NCI-H1092 treated with DMSO at 0.1 percent for 48 hours (cell line): ENCODE measurements at regions not wholly inside any gene's neighbourhood (a gene's known extent, or its start where the extent isn't known, plus 50 kb on each side); places are given as distances from the start of the nearest gene placed in this dataset.

Experiments used
- DNase-seq: peaks from one replicate; lab custom pipeline; 2025; lab: John Stamatoyannopoulos, UW

DNA sequence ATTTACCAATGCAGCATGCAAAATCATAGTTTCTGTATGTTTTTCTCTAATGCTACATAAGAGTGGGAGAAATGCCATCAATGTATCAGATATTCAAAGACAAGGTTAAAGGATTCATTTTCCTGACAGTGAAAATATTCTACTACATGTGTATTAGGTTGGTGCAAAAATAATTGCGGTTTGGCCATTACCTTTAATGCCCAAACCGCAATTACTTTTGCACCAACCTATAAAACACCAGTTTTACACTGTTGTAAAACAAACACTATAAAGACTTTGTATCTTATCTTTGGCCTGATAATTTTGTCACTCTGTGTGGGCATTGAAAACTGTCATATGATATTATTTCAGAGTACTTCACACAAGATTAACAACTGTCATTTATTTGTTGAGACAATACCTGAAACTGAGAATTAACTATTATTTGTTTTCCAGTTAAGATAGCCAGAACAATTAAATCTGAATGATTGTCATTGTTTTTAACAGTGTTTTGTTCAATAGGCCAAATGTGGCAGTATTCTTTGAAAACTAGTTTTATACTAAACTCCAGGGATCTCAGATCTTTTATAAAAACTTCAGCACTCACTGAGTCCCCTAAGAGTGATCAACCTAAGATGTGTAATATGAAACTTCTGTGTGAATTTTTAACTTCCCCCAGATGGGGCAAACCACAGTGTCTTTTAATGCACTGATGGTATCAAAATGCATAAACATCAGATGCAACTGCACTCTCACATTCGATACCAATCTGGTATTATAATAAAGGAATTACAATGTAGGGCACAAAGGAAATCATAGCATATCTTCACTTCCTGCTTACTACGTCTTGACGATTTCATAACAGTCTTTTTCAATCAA lies 53.8 kb upstream of the FBN2 start:
- DNase-seq: no peak

DNA sequence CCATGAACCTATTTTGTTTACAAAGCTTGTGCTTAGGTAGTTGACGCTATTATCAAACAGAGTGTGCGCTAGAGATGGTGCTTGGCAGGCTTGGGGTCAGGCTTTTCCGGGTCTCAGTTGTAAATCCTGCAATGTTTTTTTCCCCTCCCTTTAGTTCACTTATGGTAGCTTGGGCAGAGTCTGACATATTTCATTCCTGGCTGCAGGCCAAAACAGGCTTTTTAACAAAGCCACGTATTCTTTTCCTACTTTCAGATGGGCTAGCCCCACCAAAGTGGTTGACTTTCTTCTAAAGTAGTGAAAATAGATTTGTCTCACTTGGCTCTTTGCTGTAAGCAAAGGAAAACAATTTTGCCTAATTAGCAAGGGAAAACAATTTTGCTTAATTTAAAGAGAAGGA lies 58.0 kb upstream of the FBN2 start:
- DNase-seq: no peak

DNA sequence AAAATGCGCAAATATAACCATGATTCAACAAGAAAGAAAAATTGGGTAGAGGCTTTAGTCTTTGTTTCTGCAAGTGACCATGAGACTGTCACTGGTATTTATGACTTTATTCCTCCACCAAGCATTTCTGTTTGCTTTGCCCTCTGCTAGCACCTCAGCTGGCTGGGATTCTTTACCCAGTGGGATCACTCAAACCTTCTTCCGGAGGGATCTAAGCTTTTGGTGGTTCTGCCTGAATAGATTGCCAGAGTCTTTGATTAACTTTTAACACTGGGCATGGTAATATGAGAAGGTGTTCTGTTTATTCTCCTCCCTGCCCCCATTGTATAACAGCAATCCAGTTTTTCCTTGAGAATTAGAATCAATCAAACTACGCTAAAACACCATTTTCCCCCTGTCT lies 59.1 kb upstream of the FBN2 start:
- no peak for DNase-seq

DNA sequence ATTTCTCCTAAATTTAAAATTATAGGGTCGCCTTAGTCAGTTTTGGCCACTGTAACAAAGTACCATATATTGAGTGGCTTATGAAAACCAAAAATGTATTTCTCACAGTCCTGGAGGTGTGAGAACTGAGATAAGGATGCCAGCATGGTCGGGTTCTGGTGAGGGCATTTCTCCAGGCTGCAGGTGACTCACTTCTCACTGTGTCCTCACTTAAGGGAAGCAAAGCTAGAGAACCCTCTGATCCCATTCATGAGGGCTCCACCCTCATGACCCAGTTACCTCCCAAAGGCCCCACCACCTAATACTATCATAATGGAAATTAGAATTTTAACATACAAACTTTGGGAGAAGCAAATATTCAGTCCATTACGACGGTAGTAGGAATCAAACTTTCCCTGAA lies 75.1 kb upstream of the FBN2 start:
- DNase-seq: no peak

DNA sequence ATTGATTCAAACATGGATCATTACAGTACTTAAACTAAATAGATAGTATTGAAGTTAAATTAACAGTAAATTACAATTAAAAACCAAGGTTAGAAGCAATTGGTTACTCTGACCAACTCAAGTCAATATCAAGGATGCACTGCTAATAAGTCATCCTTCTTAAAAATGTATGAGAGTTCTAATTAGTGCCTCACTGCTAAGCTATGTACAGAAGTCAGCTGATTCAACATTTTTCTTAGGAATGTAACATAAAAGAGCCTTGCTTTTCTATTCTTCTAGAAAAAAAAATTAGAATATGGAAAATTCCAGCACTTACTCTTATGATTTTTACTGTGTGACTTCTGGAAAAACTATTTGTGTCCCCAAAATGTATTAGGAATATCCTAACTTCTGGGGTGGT lies 75.7 kb upstream of the FBN2 start:
- no peak for DNase-seq

DNA sequence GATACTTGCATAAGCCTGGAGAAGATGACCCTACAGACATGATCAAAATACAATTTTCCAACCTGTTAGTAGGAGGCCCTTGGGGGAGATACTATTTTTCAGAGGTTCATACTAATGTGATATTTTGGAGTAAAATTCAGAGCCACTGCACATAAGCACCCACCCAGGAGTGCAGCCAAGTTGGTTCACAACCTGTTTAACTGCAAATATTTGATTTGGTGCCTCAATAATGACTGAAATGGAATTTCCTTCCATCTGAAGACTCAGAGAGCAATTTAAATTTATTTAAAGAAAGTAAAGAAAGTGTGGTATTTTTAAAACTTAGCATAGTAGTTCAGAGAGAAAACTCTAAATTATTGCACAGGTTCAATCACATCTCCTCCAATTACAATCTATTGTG lies 77.5 kb upstream of the FBN2 start:
- no peak for DNase-seq

DNA sequence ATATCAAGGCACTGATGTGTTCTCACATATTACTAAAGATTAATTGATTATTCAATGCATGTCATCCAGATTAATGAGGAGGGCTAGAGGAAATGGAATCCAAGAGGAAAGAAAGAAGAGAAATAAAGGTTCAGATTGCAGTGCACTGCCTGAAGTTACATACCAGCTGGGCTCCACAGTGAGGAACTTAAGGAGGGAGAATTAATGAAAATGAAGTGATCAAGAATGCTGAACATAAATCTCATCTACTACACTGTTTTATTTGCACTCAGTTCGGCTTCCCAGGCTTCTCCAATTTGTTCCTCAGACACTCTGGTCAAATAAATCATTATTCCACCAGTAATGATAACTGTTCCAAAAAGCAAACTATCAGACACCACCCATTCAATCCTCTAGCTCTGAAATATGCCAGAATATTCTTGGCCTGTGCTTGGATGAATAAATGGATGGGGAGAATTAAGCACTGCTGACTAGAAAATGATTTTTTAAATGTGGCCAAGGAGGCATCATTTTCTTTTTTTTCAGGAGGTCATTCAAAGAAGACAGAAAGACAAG lies 88.6 kb upstream of the FBN2 start:
- no peak for DNase-seq

DNA sequence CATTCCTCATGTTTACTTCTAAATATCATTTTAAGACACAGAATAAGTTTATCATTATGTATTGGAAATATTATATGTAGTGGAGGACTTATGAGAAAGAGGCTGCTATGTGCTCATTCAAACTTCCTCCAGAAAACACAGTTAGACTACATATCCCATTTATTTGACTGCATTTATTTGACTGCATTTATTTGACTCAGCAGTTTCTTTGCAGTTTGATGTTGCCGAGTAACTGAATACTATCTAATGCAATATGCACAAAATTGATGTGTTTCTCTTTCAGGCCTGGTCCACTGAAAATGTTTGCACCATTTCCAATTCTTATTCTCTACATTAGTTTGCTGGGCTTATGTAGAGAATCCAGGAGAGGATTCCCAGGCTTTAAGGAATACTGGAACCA lies 89.9 kb upstream of the FBN2 start:
- DNase-seq: no peak

DNA sequence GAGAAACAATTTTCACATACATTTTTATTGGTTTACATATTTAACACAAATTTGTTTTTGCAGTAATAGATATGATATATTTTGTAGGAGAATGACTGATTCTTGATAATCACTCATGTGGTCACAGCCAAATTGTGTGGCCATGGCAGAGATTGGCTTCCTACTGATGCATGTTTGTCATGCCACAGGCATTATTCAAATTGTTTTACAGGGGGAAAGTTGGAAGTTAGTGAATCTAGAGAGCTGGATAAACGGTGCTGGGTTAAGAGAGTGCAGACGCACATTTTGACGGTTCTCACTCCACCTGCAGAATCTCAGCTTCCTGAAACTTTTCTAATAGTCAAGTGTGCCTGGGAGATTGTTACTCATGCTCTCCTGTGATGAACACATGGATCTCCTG lies 91.1 kb upstream of the FBN2 start:
- no peak for DNase-seq

DNA sequence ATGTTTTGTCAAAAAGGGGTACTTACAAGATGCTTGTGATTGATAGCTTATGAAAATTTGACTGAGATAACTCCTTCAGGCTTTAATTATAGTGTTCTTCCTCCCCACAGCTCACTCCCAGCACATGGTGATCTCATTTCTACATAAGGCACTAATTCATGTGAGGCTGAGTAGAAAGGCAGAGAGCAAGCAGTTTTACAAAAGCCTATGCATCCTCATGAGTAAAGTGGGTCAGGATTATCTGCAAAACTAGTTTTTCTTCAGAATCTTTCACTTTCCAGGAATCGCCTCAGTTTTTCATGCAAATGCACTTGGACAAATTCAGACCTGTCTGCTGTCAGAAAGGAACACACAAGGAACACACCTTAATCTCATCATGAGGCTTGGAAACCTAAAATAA lies 92.1 kb upstream of the FBN2 start:
- no peak for DNase-seq

DNA sequence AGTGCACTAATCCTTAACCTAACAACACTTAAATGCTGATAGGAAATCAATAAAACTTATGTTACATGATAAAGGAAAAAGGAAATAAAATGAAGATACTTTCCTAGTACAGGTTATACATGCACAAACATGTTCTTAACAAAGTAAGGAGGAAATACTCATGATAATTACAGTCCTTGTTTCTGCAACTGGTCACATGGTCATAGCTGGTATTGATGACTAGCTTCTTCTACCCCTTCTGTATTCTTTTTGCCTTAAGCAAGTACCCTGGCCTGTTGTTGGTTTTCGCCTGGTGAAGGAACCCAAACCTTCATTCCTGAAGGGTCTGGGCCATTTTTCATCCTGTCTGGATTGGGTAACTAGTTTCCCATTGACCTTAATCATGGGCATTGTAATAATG lies 93.7 kb upstream of the FBN2 start:
- no peak for DNase-seq

DNA sequence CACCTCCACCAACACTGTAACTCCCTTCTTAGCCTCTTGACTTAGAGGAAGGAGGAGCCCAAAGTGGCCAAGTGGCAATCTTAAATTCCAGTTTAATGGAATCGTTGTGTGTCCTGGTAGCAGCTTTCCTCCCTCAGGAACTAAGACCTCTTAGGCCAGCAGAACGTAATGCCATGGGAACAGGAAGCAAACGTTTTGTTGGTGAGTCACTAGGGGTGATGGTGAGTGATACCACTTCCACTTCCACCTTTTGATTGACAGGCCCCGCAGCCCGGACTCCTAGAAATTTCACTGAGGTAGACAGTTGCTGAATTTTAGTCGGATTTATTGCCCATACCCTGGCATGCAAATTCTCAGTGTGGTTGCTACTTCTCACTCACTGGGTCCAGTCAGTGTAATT lies 94.2 kb upstream of the FBN2 start:
- DNase-seq: no peak

DNA sequence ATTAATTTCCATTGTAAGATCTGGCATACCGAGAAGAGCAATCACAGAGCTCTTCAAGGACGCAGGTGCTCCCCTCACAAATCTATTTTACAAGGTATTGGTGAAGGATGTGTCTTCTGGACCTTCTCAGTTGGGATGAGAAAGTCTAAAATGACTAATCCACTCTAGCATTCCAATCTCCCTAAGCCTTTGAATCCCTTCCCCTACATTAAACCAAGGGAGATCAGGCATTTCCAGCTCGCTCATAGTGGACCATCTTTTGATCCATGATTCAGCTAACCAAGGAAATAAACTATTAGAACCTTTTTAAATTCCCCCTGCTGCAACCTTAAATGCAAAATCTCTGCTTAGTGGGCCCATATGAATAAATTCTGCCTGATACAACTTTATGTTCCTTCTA lies 95.9 kb upstream of the FBN2 start:
- no peak for DNase-seq

DNA sequence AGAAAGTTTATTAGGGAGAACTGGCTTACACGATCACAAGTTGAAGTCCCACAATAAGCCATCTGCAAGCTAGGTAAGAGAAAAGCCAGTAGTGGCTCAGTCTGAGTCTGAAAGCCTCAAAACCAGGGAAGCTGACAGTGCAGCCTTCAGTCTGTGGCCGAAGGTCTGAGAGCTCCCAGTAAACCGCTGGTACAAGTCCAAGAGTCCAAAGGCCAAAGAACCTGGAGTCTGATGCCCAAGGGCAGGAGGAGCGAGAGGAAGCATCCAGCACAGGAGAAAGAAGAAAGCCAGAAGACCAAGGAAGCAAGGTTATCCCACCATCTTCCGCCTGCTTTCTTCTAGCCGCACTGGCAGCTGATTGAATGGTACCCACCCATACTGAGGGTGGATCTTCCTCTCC lies 97.3 kb upstream of the FBN2 start:
- no peak for DNase-seq

DNA sequence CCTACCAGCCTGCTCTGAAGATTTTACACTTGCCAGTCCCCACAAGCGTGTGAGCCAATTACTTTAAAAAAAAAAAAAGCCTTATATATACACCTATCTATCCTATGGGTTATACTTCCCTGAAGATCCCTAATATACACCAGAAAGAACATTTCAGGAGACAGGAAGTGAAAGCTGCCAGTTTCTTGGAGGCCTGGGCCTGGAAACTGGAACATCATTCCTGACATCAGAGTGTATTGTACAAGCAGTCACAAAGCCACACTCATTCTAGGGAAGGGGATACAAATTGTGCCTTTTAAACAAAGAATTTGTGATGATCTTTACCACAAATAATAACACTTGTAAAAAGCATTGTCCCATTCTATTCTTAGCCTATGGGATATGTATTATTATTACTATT lies 98.3 kb upstream of the FBN2 start:
- no peak for DNase-seq

DNA sequence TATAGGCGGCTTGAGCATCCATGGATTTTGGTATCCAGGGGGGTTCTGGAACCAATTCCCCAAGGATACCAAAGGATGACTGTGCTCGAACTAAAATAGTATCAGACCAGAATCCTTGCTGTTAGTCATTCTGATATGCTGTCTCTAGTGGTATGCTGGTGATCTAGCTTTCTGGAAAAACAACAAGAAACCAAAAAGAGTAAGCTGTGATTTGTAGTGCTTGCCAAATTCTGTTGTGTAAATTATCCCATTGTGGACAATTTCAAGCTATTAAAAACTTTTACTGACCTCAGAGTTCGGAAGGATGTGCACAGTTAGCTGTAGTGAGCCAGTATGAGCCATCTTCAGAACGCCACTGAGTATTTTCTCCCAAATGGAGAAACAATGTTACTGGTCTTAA lies 99.0 kb upstream of the FBN2 start:
- DNase-seq: no peak

DNA sequence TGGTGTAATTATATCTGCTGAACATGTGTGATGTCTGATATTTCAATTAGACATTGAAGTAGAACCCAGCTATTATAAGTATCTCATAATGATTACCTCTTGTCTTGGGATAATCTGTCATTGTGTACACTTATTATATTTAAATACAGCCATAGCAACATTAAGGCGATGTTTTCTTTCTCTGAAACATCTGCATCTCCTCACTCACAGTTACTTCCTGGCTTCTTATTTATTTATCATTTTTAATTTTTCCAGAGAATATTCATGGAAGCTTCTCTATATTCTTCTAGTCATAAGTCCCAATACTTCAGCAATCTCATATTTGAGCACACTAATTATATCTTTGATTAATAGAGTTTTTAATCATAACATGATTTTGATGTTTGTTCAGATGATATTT lies 103.8 kb upstream of the FBN2 start:
- no peak for DNase-seq

DNA sequence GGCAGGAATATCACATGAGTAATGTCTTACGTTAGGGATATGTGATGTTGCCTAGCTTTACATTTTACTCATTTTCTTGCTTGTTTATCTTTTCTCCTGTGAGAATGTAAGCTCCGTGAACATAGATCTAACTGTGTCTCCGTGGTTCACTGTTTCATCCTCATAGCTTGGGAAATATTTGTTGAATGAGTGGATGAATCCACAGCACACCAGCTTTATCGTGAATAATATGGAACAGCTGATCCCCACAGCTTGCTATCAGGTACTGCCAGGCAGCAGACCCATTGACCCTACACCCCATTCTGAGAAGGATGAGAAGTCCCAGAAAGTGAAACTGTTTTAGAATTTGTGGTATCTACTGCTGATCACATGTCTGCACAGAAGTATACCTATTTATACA lies 106.8 kb upstream of the FBN2 start:
- DNase-seq: no peak

DNA sequence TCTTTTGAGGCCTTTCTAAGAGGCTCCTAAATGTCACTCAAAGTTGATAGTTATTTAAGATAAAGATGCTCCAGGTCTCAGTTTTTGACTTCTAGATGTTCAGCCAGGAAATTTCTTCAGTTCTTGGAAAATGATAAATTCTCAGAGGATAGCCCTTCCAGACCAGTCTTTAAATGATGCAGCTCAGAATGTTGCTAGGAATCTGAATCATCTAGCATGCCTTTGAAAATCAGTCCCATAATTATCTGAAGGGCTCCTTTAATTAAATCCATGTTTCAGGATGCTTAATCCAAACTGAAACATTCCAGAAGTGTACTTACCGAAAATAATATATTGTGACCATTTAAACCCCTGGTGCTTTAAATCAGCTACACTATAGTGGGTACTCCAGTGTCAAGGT lies 107.5 kb upstream of the FBN2 start:
- no peak for DNase-seq

DNA sequence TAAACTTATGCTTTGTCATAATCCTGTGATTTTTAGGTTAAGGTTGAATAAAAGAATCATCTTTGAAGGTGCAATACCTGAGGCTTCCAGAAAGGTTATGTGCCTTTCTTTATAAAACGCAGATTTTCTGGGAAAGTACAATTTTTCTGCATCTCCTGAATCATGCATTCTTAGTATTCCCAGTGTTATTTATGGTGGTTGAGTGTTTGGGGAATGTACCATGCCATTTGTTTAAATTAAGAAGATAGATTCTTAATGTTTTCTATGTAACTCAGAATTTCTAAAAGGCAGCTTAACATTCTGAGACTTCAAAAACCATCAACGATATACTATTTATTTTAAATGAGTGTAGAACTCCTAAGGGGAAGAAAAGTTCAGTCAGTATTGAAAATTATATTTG lies 108.1 kb upstream of the FBN2 start:
- DNase-seq: no peak

DNA sequence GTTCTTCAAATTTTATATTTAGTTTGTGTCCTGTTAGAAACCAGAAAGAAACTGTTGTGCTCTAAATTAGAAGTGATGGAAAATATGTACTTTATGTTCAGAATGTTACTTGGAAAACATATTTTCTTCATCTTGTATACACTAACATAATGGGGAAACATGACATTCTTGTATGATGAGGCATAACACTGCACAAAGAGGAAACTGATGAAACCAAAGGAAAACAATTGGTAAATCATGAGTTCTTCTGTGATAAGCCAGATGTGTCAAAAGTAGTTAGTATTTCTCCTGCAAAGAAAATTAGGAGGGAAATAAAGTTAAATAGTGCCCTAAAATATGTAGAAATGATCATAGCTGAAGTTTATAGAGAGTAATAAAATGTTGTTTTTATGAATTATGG lies 111.1 kb upstream of the FBN2 start:
- no peak for DNase-seq

DNA sequence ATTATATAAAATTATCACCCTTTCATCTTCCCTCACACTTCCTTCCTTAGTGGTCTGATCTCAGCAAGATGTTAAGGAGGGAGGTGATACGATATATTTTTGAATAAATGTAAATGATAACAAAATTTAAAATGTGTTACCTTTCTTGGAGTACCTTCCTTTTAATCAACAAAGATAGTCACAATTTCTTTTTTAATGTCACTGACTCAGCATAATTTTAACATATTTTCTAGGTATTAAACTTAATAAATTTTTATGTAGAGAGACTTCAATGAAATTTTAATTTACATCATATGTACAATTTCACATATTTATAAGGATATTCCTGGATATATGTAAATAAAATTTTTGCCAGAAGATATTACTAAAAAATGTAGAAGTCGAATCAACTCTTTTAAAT lies 125.0 kb upstream of the FBN2 start:
- no peak for DNase-seq

DNA sequence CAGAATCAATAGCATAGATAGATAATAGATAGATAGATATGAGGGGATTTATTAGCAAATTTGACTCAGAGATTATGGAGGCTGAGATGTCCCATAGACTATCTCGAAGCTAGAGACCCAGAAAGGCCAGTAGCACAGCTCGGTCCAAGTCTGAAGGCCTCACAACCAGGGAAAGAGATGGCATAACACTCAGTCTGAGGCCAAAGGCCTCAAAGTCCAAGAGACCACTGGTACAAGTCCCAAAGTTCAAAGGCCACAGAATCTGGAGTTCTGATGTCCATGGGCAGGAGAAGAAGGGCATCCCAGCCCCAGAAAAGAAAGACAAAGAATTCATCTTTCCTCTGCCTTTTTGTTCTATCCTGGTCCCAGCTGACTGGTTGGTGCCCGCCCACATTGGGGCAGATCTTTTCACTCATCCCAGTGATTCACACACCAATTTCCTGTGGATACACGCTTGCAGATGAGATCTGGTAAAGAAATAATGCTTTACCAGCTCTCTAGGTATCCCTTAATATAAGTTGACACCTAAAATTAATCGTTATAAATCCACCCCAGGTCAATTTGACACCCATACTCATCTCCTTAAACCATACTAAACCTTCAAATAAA lies 127.8 kb upstream of the FBN2 start:
- no peak for DNase-seq

DNA sequence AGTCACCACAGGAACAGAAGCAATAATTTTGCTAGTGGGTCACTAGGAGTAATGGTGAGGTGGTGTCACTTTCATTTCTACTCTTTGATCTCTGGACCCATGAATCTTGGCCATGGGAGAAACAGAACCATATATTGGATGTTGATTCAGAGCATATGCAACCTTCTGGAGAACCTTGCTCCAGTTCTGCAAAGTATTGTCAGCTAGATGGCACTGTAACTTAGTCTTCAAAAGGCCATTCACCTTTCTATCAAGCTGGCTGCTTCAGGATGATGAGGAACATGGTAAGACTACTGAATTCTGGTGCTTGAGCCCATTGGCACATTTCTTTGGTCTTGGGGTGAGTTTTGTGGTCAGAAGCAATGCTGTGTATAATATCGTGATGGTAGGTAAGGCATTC lies 129.1 kb upstream of the FBN2 start:
- DNase-seq: no peak
